NCI-H2081 treated with DMSO at 0.1 percent for 48 hours (cell line): ENCODE measurements at regions not wholly inside any gene's neighbourhood (a gene's known extent, or its start where the extent isn't known, plus 50 kb on each side); places are given as distances from the start of the nearest gene placed in this dataset.
"Not testable (repeated sequence)": the region's sequence is repeated elsewhere in the genome, so short reads cannot be mapped to it uniquely, and the experiment has no call there.

Experiments
- DNase-seq: peaks from one replicate; lab custom pipeline; 2025; lab: John Stamatoyannopoulos, UW

- DNase-seq, result no peak
Measured at GRCh38 chr16:52787709-52788108, 240.8 kb upstream of the TOX3 start.

GRCh38 chr16:52786091-52786490 is 239.1 kb upstream of the TOX3 start:
- DNase-seq, result no peak

GRCh38 chr16:52785653-52786052 is 238.7 kb upstream of the TOX3 start:
- no peak for DNase-seq

GRCh38 chr16:52783616-52784015 is 236.7 kb upstream of the TOX3 start:
- DNase-seq, result no peak

GRCh38 chr16:52781005-52781630 is 234.2 kb upstream of the TOX3 start:
- DNase-seq, result no peak

GRCh38 chr16:52773026-52773425 is 226.1 kb upstream of the TOX3 start:
- no peak for DNase-seq

GRCh38 chr16:52770828-52771227 is 223.9 kb upstream of the TOX3 start:
- DNase-seq, result no peak

- DNase-seq, result no peak
Measured at GRCh38 chr16:52758473-52758855, 211.5 kb upstream of the TOX3 start.

GRCh38 chr16:52757746-52758472 is 211.0 kb upstream of the TOX3 start:
- no peak for DNase-seq

- DNase-seq, result no peak
Measured at GRCh38 chr16:52756812-52757517, 210.0 kb upstream of the TOX3 start.

GRCh38 chr16:52755396-52755795 is 208.5 kb upstream of the TOX3 start:
- DNase-seq, result no peak

GRCh38 chr16:52751035-52751434 is 204.1 kb upstream of the TOX3 start:
- no peak for DNase-seq

GRCh38 chr16:52748741-52749140 is 201.8 kb upstream of the TOX3 start:
- no peak for DNase-seq

- no peak for DNase-seq
Measured at GRCh38 chr16:52747088-52747595, 200.2 kb upstream of the TOX3 start.

GRCh38 chr16:52743707-52744106 is 196.8 kb upstream of the TOX3 start:
- no peak for DNase-seq

GRCh38 chr16:52742608-52743170 is 195.7 kb upstream of the TOX3 start:
- DNase-seq, result no peak

- DNase-seq, result no peak
Measured at GRCh38 chr16:52742052-52742451, 195.1 kb upstream of the TOX3 start.

- no peak for DNase-seq
Measured at GRCh38 chr16:52741351-52741750, 194.4 kb upstream of the TOX3 start.

- no peak for DNase-seq
Measured at GRCh38 chr16:52740766-52741165, 193.8 kb upstream of the TOX3 start.

- no peak for DNase-seq
Measured at GRCh38 chr16:52740333-52740732, 193.4 kb upstream of the TOX3 start.

GRCh38 chr16:52738992-52739391 is 192.0 kb upstream of the TOX3 start:
- DNase-seq, result not testable (repeated sequence)

- DNase-seq, result no peak
Measured at GRCh38 chr16:52731219-52731875, 184.4 kb upstream of the TOX3 start.
